GM18520 (cell line): ENCODE measurements at regions not wholly inside any gene's neighbourhood (a gene's known extent, or its start where the extent isn't known, plus 50 kb on each side); places are given as distances from the start of the nearest gene placed in this dataset.
A peak's percentile ranks its signal among the peaks of the same experiment; 100 is the strongest.

Experiments
- ATAC-seq: cut with Tn5 transposase; IDR thresholded peaks from one replicate; pipeline ENCODE4 v1.9.1; 2021; ENCODE audit not compliant: unreplicated experiment

- ATAC-seq, result no peak
Observed at GRCh38 chr11:127117231-127117739, 116.7 kb upstream of the KIRREL3 start.

- no peak for ATAC-seq
Observed at GRCh38 chr11:127115844-127116243, 115.3 kb upstream of the KIRREL3 start.

GRCh38 chr11:127114035-127114434 lies 113.5 kb upstream of the KIRREL3 start:
- no peak for ATAC-seq

- ATAC-seq, result no peak
Observed at GRCh38 chr11:127110542-127110941, 110.0 kb upstream of the KIRREL3 start.

GRCh38 chr11:127109796-127110480 lies 109.4 kb upstream of the KIRREL3 start:
- ATAC-seq, result no peak

- ATAC-seq, result no peak
Observed at GRCh38 chr11:127108838-127109237, 108.3 kb upstream of the KIRREL3 start.

- no peak for ATAC-seq
Observed at GRCh38 chr11:127106938-127107337, 106.4 kb upstream of the KIRREL3 start.

- ATAC-seq, result no peak
Observed at GRCh38 chr11:127105593-127106541, 105.3 kb upstream of the KIRREL3 start.

GRCh38 chr11:127103586-127104388 lies 103.2 kb upstream of the KIRREL3 start:
- no peak for ATAC-seq

- no peak for ATAC-seq
Observed at GRCh38 chr11:127098684-127099083, 98.1 kb upstream of the KIRREL3 start.

- no peak for ATAC-seq
Observed at GRCh38 chr11:127080735-127081134, 80.2 kb upstream of the KIRREL3 start.

- no peak for ATAC-seq
Observed at GRCh38 chr11:127075758-127076157, 75.2 kb upstream of the KIRREL3 start.

- ATAC-seq, result peak; percentile 91
Observed at GRCh38 chr11:127074151-127074761, 73.7 kb upstream of the KIRREL3 start.

GRCh38 chr11:127073621-127074020 lies 73.1 kb upstream of the KIRREL3 start:
- ATAC-seq, result no peak

- no peak for ATAC-seq
Observed at GRCh38 chr11:127071606-127072005, 71.0 kb upstream of the KIRREL3 start.

- ATAC-seq, result no peak
Observed at GRCh38 chr11:127070808-127071207, 70.2 kb upstream of the KIRREL3 start.

- ATAC-seq, result no peak
Observed at GRCh38 chr11:127066401-127067090, 66.0 kb upstream of the KIRREL3 start.

GRCh38 chr11:127063241-127063640 lies 62.7 kb upstream of the KIRREL3 start:
- ATAC-seq, result no peak

- ATAC-seq, result no peak
Observed at GRCh38 chr11:127061947-127062346, 61.4 kb upstream of the KIRREL3 start.

- no peak for ATAC-seq
Observed at GRCh38 chr11:127059750-127060149, 59.2 kb upstream of the KIRREL3 start.
